HepG2 (cell line): ENCODE measurements at regions not wholly inside any gene's neighbourhood (a gene's known extent, or its start where the extent isn't known, plus 50 kb on each side); places are given as distances from the start of the nearest gene placed in this dataset.

Experiments
- ATF5 ChIP-seq: sonication (generic); formaldehyde crosslinking; IDR thresholded peaks from 2 replicates; pipeline ENCODE4 v1.4.0; 2020; ENCODE audit warnings: mild to moderate bottlenecking, low read depth, missing genetic modification reagents
- ETV6 ChIP-seq: sonication (generic); formaldehyde crosslinking; conservative IDR thresholded peaks from 2 replicates; pipeline ENCODE4 v1.4.0; 2020; ENCODE audit warnings: missing genetic modification reagents
- FOXJ3 ChIP-seq: sonication (generic); formaldehyde crosslinking; IDR thresholded peaks from 2 replicates; pipeline ENCODE4 v1.4.0; 2020; ENCODE audit warnings: missing genetic modification reagents, mild to moderate bottlenecking, borderline replicate concordance
- FOXM1 ChIP-seq: sonication (generic); formaldehyde crosslinking; IDR thresholded peaks from 2 replicates; pipeline ENCODE4 v1.5.0; 2020; ENCODE audit warnings: missing genetic modification reagents
- GPBP1L1 ChIP-seq: sonication (generic); formaldehyde crosslinking; IDR thresholded peaks from 2 replicates; pipeline ENCODE4 v1.5.0; 2020; ENCODE audit warnings: mild to moderate bottlenecking, missing genetic modification reagents
- HCFC1 ChIP-seq: fragments of 150-350 bp; IDR thresholded peaks from 2 replicates; pipeline ENCODE4 v1.6.1; 2014; ENCODE audit warnings: low read depth, low read length
- KDM5B ChIP-seq: sonication (generic); formaldehyde crosslinking; IDR thresholded peaks from 2 replicates; pipeline ENCODE4 v1.4.0; 2020; ENCODE audit warnings: missing genetic modification reagents, mild to moderate bottlenecking, borderline replicate concordance
- NKX3-1 ChIP-seq: sonication (generic); formaldehyde crosslinking; IDR thresholded peaks from 2 replicates; pipeline ENCODE4 v1.5.0; 2020; ENCODE audit warnings: missing genetic modification reagents
- STAT5B ChIP-seq: sonication (generic); formaldehyde crosslinking; IDR thresholded peaks from 2 replicates; pipeline ENCODE4 v1.4.0; 2020; ENCODE audit warnings: missing genetic modification reagents
- ZFAT ChIP-seq: sonication (generic); formaldehyde crosslinking; conservative IDR thresholded peaks from 2 replicates; pipeline ENCODE4 v1.8.1; 2023; ENCODE audit warnings: missing genetic modification reagents, inconsistent platforms
- ZFP41 ChIP-seq: sonication (generic); formaldehyde crosslinking; IDR thresholded peaks from 2 replicates; pipeline ENCODE4 v1.4.0; 2020; ENCODE audit warnings: mild to moderate bottlenecking, missing genetic modification reagents, borderline replicate concordance
- ZNF230 ChIP-seq: sonication (generic); formaldehyde crosslinking; IDR thresholded peaks from 2 replicates; pipeline ENCODE4 v1.4.0; 2020; ENCODE audit warnings: mild to moderate bottlenecking, missing genetic modification reagents
- ZNF646 ChIP-seq: sonication (generic); formaldehyde crosslinking; IDR thresholded peaks from 2 replicates; pipeline ENCODE4 v1.9.0; 2021; ENCODE audit warnings: mild to moderate bottlenecking, missing genetic modification reagents
- ZNF704 ChIP-seq: sonication (generic); formaldehyde crosslinking; IDR thresholded peaks from 2 replicates; pipeline ENCODE4 v1.8.1; 2023; ENCODE audit warnings: mild to moderate bottlenecking, inconsistent platforms, moderate library complexity, missing genetic modification reagents, borderline replicate concordance
- ZNF709 ChIP-seq: sonication (generic); formaldehyde crosslinking; IDR thresholded peaks from 2 replicates; pipeline ENCODE4 v1.5.0; 2020; ENCODE audit warnings: mild to moderate bottlenecking, missing genetic modification reagents
- ZNF749 ChIP-seq: sonication (generic); formaldehyde crosslinking; IDR thresholded peaks from 2 replicates; pipeline ENCODE4 v1.8.0; 2022; ENCODE audit warnings: mild to moderate bottlenecking, missing genetic modification reagents, moderate library complexity, borderline replicate concordance
- ZNF75D ChIP-seq: sonication (generic); formaldehyde crosslinking; IDR thresholded peaks from 2 replicates; pipeline ENCODE4 v1.8.1; 2023; ENCODE audit warnings: missing genetic modification reagents, mild to moderate bottlenecking, borderline replicate concordance
- TF ChIP-seq, protein P1 (sequence below): sonication (generic); formaldehyde crosslinking; IDR thresholded peaks from 2 replicates; pipeline ENCODE4 v1.4.0; 2020; ENCODE audit warnings: mild to moderate bottlenecking, missing genetic modification reagents

DNA sequence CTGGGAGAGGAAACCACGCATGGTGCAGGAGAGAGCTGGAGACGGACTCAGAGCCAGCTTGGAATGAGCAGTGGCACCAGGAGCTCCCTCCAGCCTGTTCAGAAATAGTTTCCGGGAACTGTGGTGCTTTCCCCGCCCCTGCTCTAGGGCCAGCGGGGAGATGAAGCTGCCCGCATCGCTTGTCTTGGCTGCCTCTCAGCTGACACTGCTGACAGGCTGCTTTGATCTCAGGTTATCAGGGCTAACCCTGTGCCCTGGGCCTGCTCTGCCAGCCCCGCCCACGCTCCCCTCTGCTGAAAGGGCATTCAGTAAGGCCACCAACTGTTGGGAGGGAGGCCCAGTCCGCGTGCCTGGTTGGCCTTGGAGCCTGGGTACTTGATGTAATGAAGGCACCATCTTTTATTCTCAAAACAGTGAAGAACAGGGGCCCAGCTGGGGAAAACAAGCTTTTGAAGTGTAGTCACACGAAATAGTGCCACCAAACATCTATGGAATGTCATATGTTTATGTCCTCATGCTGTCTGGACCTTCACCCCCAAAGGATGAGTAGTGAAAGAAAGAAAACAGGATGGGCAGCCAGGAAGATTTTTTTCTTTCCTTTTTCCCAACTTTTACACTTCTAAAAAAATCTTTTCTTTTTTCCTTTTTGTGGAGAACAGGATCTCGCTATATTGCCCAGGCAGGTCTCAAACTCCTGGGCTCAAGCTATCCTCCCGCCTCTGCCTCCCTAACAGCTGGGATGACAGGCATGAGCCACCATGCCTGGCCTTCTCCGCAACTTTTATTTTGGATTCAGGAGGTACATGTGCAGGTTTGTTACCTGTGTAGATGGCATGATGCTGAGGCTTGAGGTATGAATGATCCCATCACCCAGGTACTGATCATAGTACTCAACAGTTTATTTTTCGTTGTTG is 115.9 kb upstream of the TBX3 start (continued):
- TF ChIP-seq ZNF646 (0 out of 2 replicates have a peak, but pooled peaks have one; percentile 59), GPBP1L1 (no peak), FOXM1 (CRISPR knock-in tag) (no peak), FOXJ3 (CRISPR knock-in tag) (peak; percentile 96), HCFC1 (no peak), ZNF709 (CRISPR knock-in tag) (peak; percentile 71; the same call in 1 of the 2 replicates), ATF5 (CRISPR knock-in tag) (no peak), ZFP41 (CRISPR knock-in tag) (no peak), ZNF75D (no peak), ZNF749 (peak; percentile 72; the same call in 1 of the 2 replicates), ZFAT (no peak), ETV6 (peak; percentile 94), KDM5B (CRISPR knock-in tag) (peak; percentile 64; the same call in 1 of the 2 replicates), NKX3-1 (CRISPR knock-in tag) (peak; percentile 83; the same call in 1 of the 2 replicates), ZNF704 (peak; percentile 50; the same call in 1 of the 2 replicates), STAT5B (peak; percentile 76; the same call in 1 of the 2 replicates), ZNF230 (CRISPR knock-in tag) (peak; percentile 84; the same call in 1 of the 2 replicates)
- TF ChIP-seq, protein P1, sequence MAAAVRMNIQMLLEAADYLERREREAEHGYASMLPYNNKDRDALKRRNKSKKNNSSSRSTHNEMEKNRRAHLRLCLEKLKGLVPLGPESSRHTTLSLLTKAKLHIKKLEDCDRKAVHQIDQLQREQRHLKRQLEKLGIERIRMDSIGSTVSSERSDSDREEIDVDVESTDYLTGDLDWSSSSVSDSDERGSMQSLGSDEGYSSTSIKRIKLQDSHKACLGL (CRISPR knock-in tag): 0 out of 2 replicates have a peak, but pooled peaks have one; percentile 33
